IPS-18a (cell line): ENCODE measurements at regions not wholly inside any gene's neighbourhood (a gene's known extent, or its start where the extent isn't known, plus 50 kb on each side); places are given as distances from the start of the nearest gene placed in this dataset.

Experiments used
- H3K27ac ChIP-seq: one replicate; pipeline ENCODE4 v1.5.1; 2013; ENCODE audit warnings: low read length
- H3K27me3 ChIP-seq: one replicate; pipeline ENCODE4 v1.6.1; 2013; ENCODE audit warnings: mild to moderate bottlenecking, low read length; ENCODE audit not compliant: control insufficient read depth, insufficient read depth
- H3K36me3 ChIP-seq: one replicate; pipeline ENCODE4 v1.6.1; 2013; ENCODE audit warnings: low read depth, low read length; ENCODE audit not compliant: control insufficient read depth
- H3K4me1 ChIP-seq: one replicate; pipeline ENCODE4 v1.6.1; 2013; ENCODE audit warnings: low read depth, low read length; ENCODE audit not compliant: control insufficient read depth
- H3K4me3 ChIP-seq: one replicate; pipeline ENCODE4 v1.5.1; 2013; ENCODE audit warnings: low read length
- H3K9ac ChIP-seq: one replicate; pipeline ENCODE4 v1.6.1; 2013; ENCODE audit warnings: mild to moderate bottlenecking, low read length, moderate library complexity
- H3K9me3 ChIP-seq: one replicate; pipeline ENCODE4 v1.6.1; 2013; ENCODE audit warnings: low read depth, low read length; ENCODE audit not compliant: control insufficient read depth

DNA sequence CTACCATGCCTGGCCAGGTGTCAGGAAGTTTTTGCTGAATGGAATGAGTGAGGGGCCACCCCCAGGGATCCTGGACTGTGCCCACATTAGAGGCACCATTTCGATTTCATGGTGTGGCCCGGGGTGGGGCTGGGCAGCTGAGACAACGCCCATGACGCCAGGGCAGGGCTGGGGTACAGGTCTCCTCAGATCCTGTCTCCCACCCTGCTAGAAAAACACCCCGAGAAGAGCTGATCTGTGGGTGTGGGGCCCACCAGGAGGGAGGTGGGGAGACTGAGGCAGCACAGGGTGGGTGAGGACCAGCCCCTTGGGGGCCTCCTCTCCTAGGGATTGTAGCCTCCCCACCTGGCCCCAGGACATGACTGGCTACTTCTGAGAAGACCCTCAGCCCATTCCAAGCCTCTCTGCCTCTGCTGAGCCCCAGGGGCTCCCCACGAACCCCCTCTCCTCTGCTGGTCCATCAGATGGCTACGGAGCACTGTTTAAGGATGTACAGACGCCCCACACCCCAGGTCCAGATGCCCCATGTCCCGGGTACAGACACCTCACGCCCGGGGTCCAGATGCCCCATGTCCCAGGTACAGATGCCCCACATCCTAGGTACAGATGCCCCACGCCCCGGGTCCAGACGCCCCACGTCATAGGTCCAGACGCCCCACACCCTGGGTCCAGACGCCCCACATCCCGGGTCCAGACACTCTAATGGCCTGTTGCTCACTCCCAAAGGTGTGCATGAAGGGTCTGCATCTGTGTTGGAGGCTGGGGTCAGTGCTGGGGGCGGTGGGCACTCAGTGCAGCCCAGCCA, 99.4 kb downstream of the MICALL2 start:
- Histone ChIP-seq H3K9me3 (no peaks in the 10 kb centered on the region), H3K9ac (no peak overlapping the region), H3K27me3 (no peaks in the 10 kb centered on the region), H3K4me3 (no peak overlapping the region), H3K4me1 (no peaks in the 10 kb centered on the region), H3K36me3 (no peaks in the 10 kb centered on the region), H3K27ac (no peak overlapping the region)

GRCh38 chr7:1360521-1360971, 98.7 kb downstream of the MICALL2 start:
- no peaks in the 10 kb centered on the region for H3K9me3 ChIP-seq
- no peak overlapping the region for H3K9ac ChIP-seq
- H3K36me3 ChIP-seq = no peaks in the 10 kb centered on the region
- no peak overlapping the region for H3K27ac ChIP-seq
- no peak overlapping the region for H3K4me3 ChIP-seq
- no peaks in the 10 kb centered on the region for H3K4me1 ChIP-seq
- H3K27me3 ChIP-seq = no peaks in the 10 kb centered on the region

DNA sequence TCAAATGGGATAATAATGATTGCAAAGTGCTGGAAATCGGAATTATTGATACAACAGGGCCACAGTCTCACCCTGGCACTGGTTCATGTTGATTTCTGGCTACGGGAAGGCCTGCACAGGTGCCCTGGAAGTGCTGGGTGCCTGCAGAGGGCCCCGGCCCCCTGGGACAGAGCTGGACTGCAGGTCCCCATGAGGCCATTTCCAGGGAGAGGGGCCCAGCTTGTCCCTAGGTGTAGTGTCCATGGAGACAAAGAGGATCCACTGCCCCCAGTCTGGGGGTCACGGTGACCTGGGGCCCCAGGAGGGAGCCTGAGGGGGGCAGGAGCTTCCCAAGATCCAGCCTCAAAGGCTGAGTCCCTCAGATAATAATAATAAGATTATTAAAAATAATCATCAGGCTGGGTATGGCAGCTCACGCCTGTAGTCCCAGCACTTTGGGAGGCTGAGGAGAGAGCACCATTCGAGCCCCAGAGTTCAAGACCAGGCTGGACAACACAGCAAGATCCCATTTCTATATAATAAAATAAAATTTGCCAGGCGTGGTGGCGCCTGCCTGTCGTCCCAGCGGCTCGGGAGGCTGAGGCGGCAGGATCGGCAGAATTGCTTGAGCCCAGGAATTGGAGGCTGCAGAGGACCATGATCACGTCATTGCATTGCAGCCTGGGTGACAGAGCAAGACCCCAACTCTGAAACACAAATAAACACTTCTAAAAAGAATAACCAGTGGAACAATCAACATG, 98.1 kb downstream of the MICALL2 start:
- Histone ChIP-seq H3K27ac (no peak overlapping the region), H3K4me1 (no peaks in the 10 kb centered on the region), H3K36me3 (no peaks in the 10 kb centered on the region), H3K9me3 (no peaks in the 10 kb centered on the region), H3K9ac (no peak overlapping the region), H3K4me3 (no peak overlapping the region), H3K27me3 (no peaks in the 10 kb centered on the region)

DNA sequence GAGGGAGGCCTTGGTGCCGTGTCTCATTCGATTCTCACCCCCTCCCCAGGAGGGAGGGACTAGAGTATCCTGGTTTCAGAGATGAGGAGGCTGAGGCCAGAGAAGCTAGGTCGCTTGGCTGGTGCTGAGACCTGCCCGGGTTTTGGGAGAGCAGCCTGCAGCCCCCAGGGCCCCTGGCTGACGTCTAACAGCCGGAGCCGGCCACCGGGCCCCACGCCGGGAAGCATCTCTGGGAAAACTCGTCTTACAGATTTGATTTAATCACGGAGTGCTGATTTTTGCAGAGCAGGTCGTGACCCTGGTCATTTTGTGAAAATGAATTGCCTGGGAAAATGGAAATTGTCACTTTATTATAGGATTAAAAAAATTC, 97.5 kb downstream of the MICALL2 start:
- Histone ChIP-seq H3K9ac (no peak overlapping the region), H3K9me3 (no peaks in the 10 kb centered on the region), H3K4me3 (no peak overlapping the region), H3K36me3 (no peaks in the 10 kb centered on the region), H3K27ac (no peak overlapping the region), H3K27me3 (no peaks in the 10 kb centered on the region), H3K4me1 (no peaks in the 10 kb centered on the region)

- no peak overlapping the region for H3K4me3 ChIP-seq
- no peaks in the 10 kb centered on the region for H3K36me3 ChIP-seq
- H3K9me3 ChIP-seq = no peaks in the 10 kb centered on the region
- peaks cover 5% of the 10 kb centered on the region for H3K27me3 ChIP-seq
- no peak overlapping the region for H3K9ac ChIP-seq
- H3K4me1 ChIP-seq = no peaks in the 10 kb centered on the region
- H3K27ac ChIP-seq = no peak overlapping the region
Observed at GRCh38 chr7:1362301-1362700, 97.0 kb downstream of the MICALL2 start.

DNA sequence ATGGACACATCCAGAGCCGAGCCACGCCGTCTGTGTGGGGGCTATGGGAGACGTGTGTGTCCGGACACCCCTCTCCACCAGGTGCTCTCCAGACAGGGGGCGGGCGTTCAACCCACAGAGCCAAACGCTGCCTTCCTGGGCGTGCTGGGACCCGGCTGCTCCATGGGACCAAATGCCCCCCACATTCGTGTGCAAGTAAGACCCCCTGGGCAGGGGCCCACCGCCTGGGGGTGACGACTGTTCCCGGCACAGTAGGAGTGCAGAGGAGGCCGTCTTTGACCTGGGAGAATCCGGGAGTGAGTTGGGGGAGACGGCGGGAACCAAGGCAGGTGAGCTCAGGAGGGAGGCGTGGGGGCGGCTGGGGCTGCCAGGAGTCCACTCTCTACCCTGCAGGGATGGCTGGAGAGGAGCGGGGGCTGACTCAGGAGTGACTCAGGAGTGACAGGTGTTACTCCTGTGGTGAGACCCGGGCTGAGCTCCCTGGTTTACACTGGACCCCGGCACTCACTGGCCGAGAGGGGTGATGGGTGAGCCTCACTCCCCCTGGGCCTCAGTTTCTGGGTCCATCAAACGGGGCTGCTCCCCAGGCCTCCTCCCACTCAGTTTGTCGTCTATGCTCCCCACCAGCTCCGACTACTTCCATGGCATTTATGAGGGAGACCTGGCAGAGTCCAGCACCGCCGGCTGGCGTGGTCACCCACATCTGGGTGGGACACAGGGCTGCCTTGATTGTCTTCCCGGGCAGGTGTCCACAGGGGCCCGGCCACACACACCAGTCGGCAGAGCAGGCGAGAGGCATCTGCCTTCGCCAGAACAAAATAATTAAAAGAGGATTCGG, 95.0 kb downstream of the MICALL2 start:
- no peaks in the 10 kb centered on the region for H3K9me3 ChIP-seq
- H3K4me3 ChIP-seq = no peak overlapping the region
- H3K27ac ChIP-seq = no peak overlapping the region
- no peaks in the 10 kb centered on the region for H3K36me3 ChIP-seq
- no peak overlapping the region for H3K9ac ChIP-seq
- H3K4me1 ChIP-seq = no peaks in the 10 kb centered on the region
- H3K27me3 ChIP-seq = peaks cover 22% of the 10 kb centered on the region

DNA sequence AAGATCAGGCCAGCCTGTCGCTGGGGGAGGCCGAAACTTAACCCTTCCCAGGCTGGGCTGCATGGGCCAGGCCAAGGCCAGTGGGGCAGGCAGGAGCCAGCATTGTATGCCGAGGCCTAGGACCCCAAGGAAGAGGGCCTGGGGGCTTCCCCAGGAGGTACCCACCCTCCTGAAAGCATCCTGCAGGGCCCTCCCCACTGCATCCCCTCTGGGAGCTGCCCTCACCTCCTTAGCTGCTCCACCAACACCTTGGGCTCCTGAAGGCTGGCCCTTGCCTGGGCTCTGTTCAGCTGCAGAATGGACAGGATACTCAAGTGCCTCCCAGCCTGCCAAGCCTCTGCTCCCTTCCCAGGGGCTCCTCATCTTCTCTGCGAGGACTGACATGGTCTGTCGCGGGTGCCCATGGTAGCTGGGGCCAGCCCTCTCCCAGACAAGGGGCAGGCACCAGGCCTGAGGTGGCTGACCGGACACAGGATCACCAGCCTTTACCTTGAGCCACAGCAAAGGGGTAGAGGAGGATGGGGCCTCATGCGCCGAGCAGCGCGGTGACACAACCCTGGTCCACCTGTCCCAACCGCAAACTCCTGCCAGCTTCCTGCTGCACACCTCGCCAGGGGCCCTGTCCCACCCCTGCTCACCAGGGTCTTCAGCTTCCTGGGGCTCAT, 94.2 kb downstream of the MICALL2 start:
- Histone ChIP-seq H3K27ac (no peak overlapping the region), H3K9me3 (no peaks in the 10 kb centered on the region), H3K4me3 (no peak overlapping the region), H3K27me3 (peaks cover 27% of the 10 kb centered on the region), H3K9ac (no peak overlapping the region), H3K36me3 (no peaks in the 10 kb centered on the region), H3K4me1 (no peaks in the 10 kb centered on the region)

- no peak overlapping the region for H3K9ac ChIP-seq
- no peaks in the 10 kb centered on the region for H3K9me3 ChIP-seq
- peaks cover 35% of the 10 kb centered on the region for H3K27me3 ChIP-seq
- H3K4me3 ChIP-seq = no peak overlapping the region
- no peaks in the 10 kb centered on the region for H3K36me3 ChIP-seq
- no peak overlapping the region for H3K27ac ChIP-seq
- H3K4me1 ChIP-seq = no peaks in the 10 kb centered on the region
Observed at GRCh38 chr7:1365846-1366245, 93.4 kb downstream of the MICALL2 start.

GRCh38 chr7:1366801-1367405, 92.4 kb downstream of the MICALL2 start:
- H3K9ac ChIP-seq = no peak overlapping the region
- no peaks in the 10 kb centered on the region for H3K36me3 ChIP-seq
- no peak overlapping the region for H3K27ac ChIP-seq
- peaks cover 36% of the 10 kb centered on the region for H3K27me3 ChIP-seq
- no peaks in the 10 kb centered on the region for H3K9me3 ChIP-seq
- no peaks in the 10 kb centered on the region for H3K4me1 ChIP-seq
- H3K4me3 ChIP-seq = no peak overlapping the region

DNA sequence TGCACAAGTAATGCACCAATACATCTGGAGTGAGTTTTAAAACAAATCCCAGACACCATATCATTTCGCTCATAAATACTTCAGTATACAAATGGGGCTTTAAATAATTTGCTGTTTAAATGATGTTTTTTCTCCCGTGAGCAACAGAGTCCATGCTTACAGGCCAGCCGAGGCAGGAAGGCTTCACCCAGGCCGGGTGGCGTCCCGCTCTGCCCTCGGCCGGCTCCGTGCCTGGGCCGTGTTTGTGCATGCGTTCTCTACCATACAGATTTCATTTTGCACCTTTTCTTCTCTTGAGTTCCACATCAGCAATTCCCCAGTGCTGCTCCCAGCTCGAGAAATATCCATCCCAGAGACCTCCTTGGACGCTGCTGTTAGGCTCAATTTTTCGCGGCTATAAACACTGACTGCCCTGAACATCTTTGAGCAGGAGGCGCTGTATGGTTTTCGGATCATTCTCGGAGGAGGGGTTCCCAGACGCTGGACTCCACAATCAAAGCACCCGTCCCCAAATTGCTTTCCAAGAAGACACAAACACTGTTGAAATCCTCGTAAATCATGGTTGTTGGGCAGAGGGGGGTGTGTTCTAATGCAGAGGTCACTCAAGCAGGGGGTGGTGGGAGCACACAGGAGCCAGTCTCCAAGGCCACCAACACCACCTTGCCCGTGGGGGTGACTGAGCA, 91.6 kb downstream of the MICALL2 start:
- H3K4me1 ChIP-seq = no peaks in the 10 kb centered on the region
- no peak overlapping the region for H3K4me3 ChIP-seq
- no peak overlapping the region for H3K27ac ChIP-seq
- H3K27me3 ChIP-seq = peaks cover 36% of the 10 kb centered on the region
- H3K36me3 ChIP-seq = no peaks in the 10 kb centered on the region
- H3K9ac ChIP-seq = no peak overlapping the region
- no peaks in the 10 kb centered on the region for H3K9me3 ChIP-seq
